Activated naive CD8-positive, alpha-beta T cell treated with anti-CD3 and anti-CD28 coated beads, Interleukin-2, amount 50 U/mL, for 16 hours (primary cell): ENCODE measurements at regions not wholly inside any gene's neighbourhood (a gene's known extent, or its start where the extent isn't known, plus 50 kb on each side); places are given as distances from the start of the nearest gene placed in this dataset.
"Not testable (repeated sequence)": the region's sequence is repeated elsewhere in the genome, so short reads cannot be mapped to it uniquely, and the experiment has no call there.

ENCODE experiments used
- DNase-seq: peaks from one replicate; pipeline ENCODE4 v3.0.0-alpha.2; 2020; ENCODE audit warnings: low read depth, low spot score

- no peak for DNase-seq
These were observed 687.6 kb upstream of the MEF2C start for GRCh38 chr5:89570557-89570956.

- no peak for DNase-seq
These were observed 683.4 kb upstream of the MEF2C start for GRCh38 chr5:89566340-89566739.

- no peak for DNase-seq
These were observed 677.7 kb upstream of the MEF2C start for GRCh38 chr5:89560696-89561095.

GRCh38 chr5:89556215-89556913 lies 673.4 kb upstream of the MEF2C start:
- DNase-seq: no peak

GRCh38 chr5:89546657-89547056 lies 663.7 kb upstream of the MEF2C start:
- DNase-seq: no peak

GRCh38 chr5:89545626-89546025 lies 662.6 kb upstream of the MEF2C start:
- no peak for DNase-seq

- no peak for DNase-seq
These were observed 662.1 kb upstream of the MEF2C start for GRCh38 chr5:89545076-89545475.

GRCh38 chr5:89542736-89543135 lies 659.8 kb upstream of the MEF2C start:
- DNase-seq: no peak

- no peak for DNase-seq
These were observed 654.8 kb upstream of the MEF2C start for GRCh38 chr5:89537800-89538199.

GRCh38 chr5:89536020-89536419 lies 653.0 kb upstream of the MEF2C start:
- DNase-seq: no peak

- DNase-seq: no peak
These were observed 652.4 kb upstream of the MEF2C start for GRCh38 chr5:89535411-89535810.

- no peak for DNase-seq
These were observed 651.3 kb upstream of the MEF2C start for GRCh38 chr5:89534331-89534730.

GRCh38 chr5:89524785-89525184 lies 641.8 kb upstream of the MEF2C start:
- no peak for DNase-seq

- not testable (repeated sequence) for DNase-seq
These were observed 640.9 kb upstream of the MEF2C start for GRCh38 chr5:89523867-89524266.

- no peak for DNase-seq
These were observed 637.8 kb upstream of the MEF2C start for GRCh38 chr5:89520771-89521170.

GRCh38 chr5:89513299-89514044 lies 630.5 kb upstream of the MEF2C start:
- no peak for DNase-seq

- no peak for DNase-seq
These were observed 621.1 kb upstream of the MEF2C start for GRCh38 chr5:89504051-89504450.

- no peak for DNase-seq
These were observed 616.8 kb upstream of the MEF2C start for GRCh38 chr5:89499787-89500186.

- no peak for DNase-seq
These were observed 615.7 kb upstream of the MEF2C start for GRCh38 chr5:89498699-89499098.

- DNase-seq: no peak
These were observed 610.4 kb upstream of the MEF2C start for GRCh38 chr5:89493414-89493813.

- DNase-seq: no peak
These were observed 602.0 kb upstream of the MEF2C start for GRCh38 chr5:89484962-89485361.

GRCh38 chr5:89480406-89481007 lies 597.5 kb upstream of the MEF2C start:
- no peak for DNase-seq

GRCh38 chr5:89478851-89479250 lies 595.9 kb upstream of the MEF2C start:
- DNase-seq: no peak
